ENCODE measurements at regions not wholly inside any gene's neighbourhood (a gene's known extent, or its start where the extent isn't known, plus 50 kb on each side); places are given as distances from the start of the nearest gene placed in this dataset.

DNA sequence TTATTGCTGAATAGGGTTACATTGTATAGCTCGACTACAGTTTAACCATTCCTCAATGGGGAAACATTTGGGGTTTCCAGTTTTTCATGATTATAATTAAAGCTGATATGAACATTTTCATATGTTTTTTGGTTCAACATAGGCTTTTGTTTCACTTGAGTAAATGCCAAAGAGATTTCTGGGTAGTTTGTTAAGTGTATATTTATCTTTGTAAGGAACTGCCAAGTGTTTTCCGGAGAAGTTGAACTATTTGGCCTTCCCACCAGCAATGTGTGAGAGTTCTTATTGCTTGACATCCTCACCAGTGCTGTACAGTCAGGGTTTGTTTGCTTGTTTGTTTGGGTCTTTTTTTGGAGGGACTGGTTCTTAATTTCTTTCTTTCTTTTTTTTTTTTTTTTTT, 83.7 kb upstream of the RALY start:
- Histone ChIP-seq H2BK120ac (replicated peaks; ENCODE audit: low read depth, low read length) (no peak overlapping the region), H2BK20ac (ENCODE audit: low read length) (no peak overlapping the region), H3K9ac (replicated peaks in 1 of 4; ENCODE audit: extremely low read depth in 1 of 4, low read depth in 3 of 4, low read length in 3 of 4) (no peak overlapping the region), H3K79me2 (ENCODE audit: control insufficient read depth in 1 of 2, insufficient read depth in 2 of 2, low read length in 2 of 2) (no peaks in the 10 kb centered on the region), H3K79me1 (ENCODE audit: low read depth, low read length) (no peaks in the 10 kb centered on the region), H2BK5ac (ENCODE audit: low read depth, low read length) (no peak overlapping the region), H4K8ac (ENCODE audit: extremely low read depth, insufficient read depth, low read length) (no peak overlapping the region), H3K4me2 (ENCODE audit: insufficient read depth in 1 of 2, low read depth in 2 of 2, low read length in 2 of 2) (no peak overlapping the region), H3K4ac (replicated peaks; ENCODE audit: insufficient read length, low read depth, low read length) (no peak overlapping the region), H3K36me3 (ENCODE audit: control insufficient read depth in 2 of 4, insufficient read depth in 4 of 4, low read length in 3 of 4) (no peaks in the 10 kb centered on the region), H4K20me1 (replicated peaks in 1 of 2; ENCODE audit: control insufficient read depth in 1 of 2, insufficient read depth in 2 of 2, low read length in 2 of 2) (no peaks in the 10 kb centered on the region), H2AK5ac (ENCODE audit: low read depth, low read length) (no peak overlapping the region), H3K23ac (ENCODE audit: insufficient read length) (no peak overlapping the region), H3K18ac (ENCODE audit: extremely low read depth, low read length) (no peak overlapping the region), H3K56ac (replicated peaks; ENCODE audit: insufficient read length, low read depth, low read length) (no peak overlapping the region), H3K4me3 (ENCODE audit: extremely low read depth in 1 of 4, insufficient read depth in 2 of 4, low read depth in 3 of 4, low read length in 4 of 4) (no peak overlapping the region), H3K27me3 (replicated peaks in 1 of 4; ENCODE audit: control insufficient read depth in 3 of 4, extremely low read depth in 1 of 4, insufficient read depth in 3 of 4, low read length in 3 of 4) (no peaks in the 10 kb centered on the region), H3K9me3 (ENCODE audit: insufficient read depth in 2 of 2, low read depth in 1 of 2, low read length in 1 of 2) (no peaks in the 10 kb centered on the region), H3K23me2 (ENCODE audit: low read depth, low read length) (no peaks in the 10 kb centered on the region), H2AFZ (ENCODE audit: low read length) (no peak overlapping the region), H2BK15ac (ENCODE audit: low read length) (no peak overlapping the region), H3K27ac (ENCODE audit: low read depth, low read length) (no peak overlapping the region), H3K4me1 (replicated peaks in 1 of 4; ENCODE audit: control insufficient read depth in 3 of 4, insufficient read depth in 4 of 4, low read length in 3 of 4) (no peaks in the 10 kb centered on the region), H4K91ac (replicated peaks; ENCODE audit: insufficient read length, low read length) (no peak overlapping the region), H3K14ac (ENCODE audit: insufficient read length) (no peak overlapping the region), H2BK12ac (ENCODE audit: low read depth, low read length) (no peak overlapping the region), H4K5ac (ENCODE audit: insufficient read length, low read depth, low read length) (no peak overlapping the region)
- CTCF ChIA-PET (ENCODE audit: partially characterized antibody), result interaction anchor here (1.4 kb wide), 1 partner anchor 17 kb away, joined by 3 read pairs; no protein-coding TSS in a partner anchor
- POLR2A ChIA-PET (ENCODE audit: partially characterized antibody), result no interaction called here
- FAIRE-seq (no peak), DNase-seq (ENCODE audit: low read depth in 1 of 2, low spot score in 2 of 2) (no peak)
- TF ChIP-seq HDAC2 (IDR thresholded peaks at IDR 0.05; ENCODE audit: borderline replicate concordance in 1 of 2, low read depth in 2 of 2, low read length in 2 of 2) (no peak), TAF7 (optimal IDR thresholded peaks at IDR 0.05; ENCODE audit: borderline replicate concordance, low read depth, low read length) (no peak), GABPA (IDR thresholded peaks at IDR 0.05; ENCODE audit: borderline replicate concordance, insufficient read depth, low read length) (no peak), SRF (IDR thresholded peaks at IDR 0.05; ENCODE audit: low read depth, low read length) (no peak), CTBP2 (IDR thresholded peaks at IDR 0.05; ENCODE audit: borderline replicate concordance, insufficient read depth, insufficient read length, low read length) (no peak), RNF2 (IDR thresholded peaks at IDR 0.05; ENCODE audit: borderline replicate concordance, low read depth, low read length, missing control alignments, poor library complexity, severe bottlenecking) (no peak), CTCF (IDR thresholded peaks at IDR 0.05; ENCODE audit: control extremely low read depth in 1 of 3, insufficient read depth in 1 of 3, low read depth in 1 of 3, low read length in 3 of 3) (no peak), TCF12 (IDR thresholded peaks at IDR 0.05; ENCODE audit: low read depth, low read length) (no peak), BACH1 (IDR thresholded peaks at IDR 0.05; ENCODE audit: low read length) (no peak), CHD2 (IDR thresholded peaks at IDR 0.05; ENCODE audit: low read length) (no peak), TBP (IDR thresholded peaks at IDR 0.05; ENCODE audit: low read depth, low read length) (no peak)
- 95% methylated on average over 2 of the region's 2 CpGs; no CpG with 5 or more reads in 1 of the 2 experiments for WGBS, 2 experiments (ENCODE audit: extremely low coverage in 1 of 2, insufficient coverage in 1 of 2, insufficient read length in 1 of 2, insufficient replicate concordance in 2 of 2, low coverage in 1 of 2, low lambda C conversion rate in 2 of 2, missing lambda C conversion rate in 1 of 2)

All from H1 (cell line).